ENCODE measurements at regions not wholly inside any gene's neighbourhood (a gene's known extent, or its start where the extent isn't known, plus 50 kb on each side); places are given as distances from the start of the nearest gene placed in this dataset.

DNA sequence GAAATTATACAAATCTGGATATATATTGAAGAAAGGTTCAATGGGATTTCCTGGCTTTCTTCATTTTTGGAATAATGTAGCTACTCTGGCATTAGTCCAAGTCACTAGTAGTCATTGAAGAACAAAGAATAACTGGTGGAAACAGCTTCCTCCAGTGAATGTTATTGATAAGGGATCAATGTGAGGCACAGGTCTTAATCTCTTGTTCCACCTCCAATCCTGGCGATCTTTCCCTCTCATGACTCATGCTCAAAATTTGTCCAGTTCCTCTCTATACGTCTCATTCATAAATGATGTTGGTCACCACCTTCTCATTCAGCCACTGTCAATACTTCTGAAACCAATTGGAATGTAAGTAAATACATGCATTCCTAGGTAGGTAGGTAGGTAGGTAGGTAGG lies 185.0 kb upstream of the BMP2 start:
- Mint-ChIP-seq H3K4me1 (ENCODE audit: low read depth, unreplicated experiment) (peaks cover 7% of the 10 kb centered on the region), H3K27ac (ENCODE audit: unreplicated experiment) (no peak overlapping the region), H3K36me3 (ENCODE audit: insufficient read depth, unreplicated experiment) (no peaks in the 10 kb centered on the region), H3K27me3 (ENCODE audit: insufficient read depth, unreplicated experiment) (no peaks in the 10 kb centered on the region), H3K9me3 (ENCODE audit: unreplicated experiment) (no peaks in the 10 kb centered on the region), H3K4me3 (ENCODE audit: unreplicated experiment) (no peak overlapping the region)
- no peak for DNase-seq
- POLR2A ChIA-PET = no interaction called here
- no TSS peak for BruUV-seq (replicated peaks)
- H3K4me1 ChIP-seq = no peaks in the 10 kb centered on the region
- TF ChIP-seq CTCF (IDR thresholded peaks at IDR 0.05; ENCODE audit: insufficient read depth in 1 of 2, low read depth in 1 of 2, low read length in 1 of 2, severe bottlenecking in 1 of 2, unreplicated experiment in 1 of 2) = no peak
- CTCF ChIA-PET = interaction anchor here (0.9 to 1.9 kb wide), 14 partner anchors 11 to 413 kb away, joined by 3 to 11 read pairs (median 4); no protein-coding TSS in a partner anchor
- H3K4me3 ChIP-seq (ENCODE audit: low read depth, low read length) = no peak overlapping the region
- H3K36me3 ChIP-seq (ENCODE audit: control insufficient read depth, insufficient read depth, low read length) = no peaks in the 10 kb centered on the region
- H3K27me3 ChIP-seq (replicated peaks; ENCODE audit: control insufficient read depth, insufficient read depth, low read length) = no peaks in the 10 kb centered on the region
- no peaks in the 10 kb centered on the region for H3K9me3 ChIP-seq
- intact Hi-C loops (cut with micrococcal nuclease; ENCODE audit: unreplicated experiment) = loop anchor here (2.0 kb wide), 3 partner anchors 182 to 512 kb away; no protein-coding TSS in a partner anchor

DNA sequence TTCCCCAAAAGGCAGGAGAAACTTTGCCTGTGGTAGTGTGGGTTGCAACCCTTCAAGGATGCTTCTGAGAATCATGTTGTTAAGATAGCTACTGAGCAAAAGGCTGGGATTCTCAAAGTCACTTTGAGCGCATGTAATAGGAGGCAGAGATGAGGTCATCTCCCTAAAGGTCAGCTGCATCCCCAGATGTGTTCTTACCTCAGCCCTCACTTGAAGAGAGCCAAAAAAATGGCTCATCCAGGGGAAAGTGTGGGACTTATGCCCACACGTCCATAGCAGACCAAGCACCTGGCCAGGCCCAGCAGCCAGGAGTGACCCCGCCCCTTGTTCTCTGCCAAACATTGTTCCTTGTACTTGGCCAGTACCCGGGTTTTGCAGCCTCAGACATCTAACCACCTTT lies 187.0 kb upstream of the BMP2 start:
- no peaks in the 10 kb centered on the region for H3K36me3 ChIP-seq (ENCODE audit: control insufficient read depth, insufficient read depth, low read length)
- no peaks in the 10 kb centered on the region for H3K9me3 ChIP-seq
- ChIA-PET CTCF (no interaction called here), POLR2A (no interaction called here)
- Mint-ChIP-seq H3K4me3 (ENCODE audit: unreplicated experiment) (no peak overlapping the region), H3K4me1 (ENCODE audit: low read depth, unreplicated experiment) (peaks cover 23% of the 10 kb centered on the region), H3K27ac (ENCODE audit: unreplicated experiment) (no peak overlapping the region), H3K9me3 (ENCODE audit: unreplicated experiment) (no peaks in the 10 kb centered on the region), H3K36me3 (ENCODE audit: insufficient read depth, unreplicated experiment) (no peaks in the 10 kb centered on the region), H3K27me3 (ENCODE audit: insufficient read depth, unreplicated experiment) (no peaks in the 10 kb centered on the region)
- no peak overlapping the region for H3K4me3 ChIP-seq (ENCODE audit: low read depth, low read length)
- H3K4me1 ChIP-seq = peaks cover 15% of the 10 kb centered on the region
- DNase-seq = no peak
- no peaks in the 10 kb centered on the region for H3K27me3 ChIP-seq (replicated peaks; ENCODE audit: control insufficient read depth, insufficient read depth, low read length)
- BruUV-seq (replicated peaks) = no TSS peak
- TF ChIP-seq CTCF (IDR thresholded peaks at IDR 0.05; ENCODE audit: insufficient read depth in 1 of 2, low read depth in 1 of 2, low read length in 1 of 2, severe bottlenecking in 1 of 2, unreplicated experiment in 1 of 2) = no peak
- intact Hi-C loops (cut with micrococcal nuclease; ENCODE audit: unreplicated experiment) = no loop called here

- H3K4me1 Mint-ChIP-seq (ENCODE audit: low read depth, unreplicated experiment) = peaks cover 23% of the 10 kb centered on the region
- ChIA-PET CTCF (no interaction called here), POLR2A (no interaction called here)
- H3K27ac Mint-ChIP-seq (ENCODE audit: unreplicated experiment) = no peak overlapping the region
- Histone ChIP-seq H3K27me3 (replicated peaks; ENCODE audit: control insufficient read depth, insufficient read depth, low read length) (no peaks in the 10 kb centered on the region), H3K4me3 (ENCODE audit: low read depth, low read length) (no peak overlapping the region), H3K36me3 (ENCODE audit: control insufficient read depth, insufficient read depth, low read length) (no peaks in the 10 kb centered on the region), H3K9me3 (no peaks in the 10 kb centered on the region), H3K4me1 (peaks cover 20% of the 10 kb centered on the region)
- H3K36me3 Mint-ChIP-seq (ENCODE audit: insufficient read depth, unreplicated experiment) = no peaks in the 10 kb centered on the region
- no TSS peak for BruUV-seq (replicated peaks)
- no peaks in the 10 kb centered on the region for H3K27me3 Mint-ChIP-seq (ENCODE audit: insufficient read depth, unreplicated experiment)
- H3K4me3 Mint-ChIP-seq (ENCODE audit: unreplicated experiment) = no peak overlapping the region
- no peak for DNase-seq
- H3K9me3 Mint-ChIP-seq (ENCODE audit: unreplicated experiment) = no peaks in the 10 kb centered on the region
- no peak for TF ChIP-seq CTCF (IDR thresholded peaks at IDR 0.05; ENCODE audit: insufficient read depth in 1 of 2, low read depth in 1 of 2, low read length in 1 of 2, severe bottlenecking in 1 of 2, unreplicated experiment in 1 of 2)
- intact Hi-C loops (cut with micrococcal nuclease; ENCODE audit: unreplicated experiment) = loop anchor here (5.0 kb wide), 1 partner anchor 88 kb away; no protein-coding TSS in a partner anchor
Observed at GRCh38 chr20:6579824-6580223, 187.7 kb upstream of the BMP2 start.
